A204.1 (cell line): ENCODE measurements at regions not wholly inside any gene's neighbourhood (a gene's known extent, or its start where the extent isn't known, plus 50 kb on each side); places are given as distances from the start of the nearest gene placed in this dataset.

Source experiments
- FAIRE-seq: peaks from 2 replicates; lab custom pipeline; 2012; peaks lifted over from hg19 to GRCh38; lab: Jason Lieb, UNC

GRCh38 chr7:10908600-10908999 lies 65.1 kb upstream of the PHF14 start:
- FAIRE-seq: no peak

- no peak for FAIRE-seq
Measured at GRCh38 chr7:10910447-10910846, 63.2 kb upstream of the PHF14 start.

- FAIRE-seq: no peak
Measured at GRCh38 chr7:10912077-10912476, 61.6 kb upstream of the PHF14 start.

- no peak for FAIRE-seq
Measured at GRCh38 chr7:10913457-10913856, 60.2 kb upstream of the PHF14 start.

- no peak for FAIRE-seq
Measured at GRCh38 chr7:10918093-10918590, 55.5 kb upstream of the PHF14 start.

- no peak for FAIRE-seq
Measured at GRCh38 chr7:10919923-10920322, 53.7 kb upstream of the PHF14 start.
